ENCODE measurements at regions not wholly inside any gene's neighbourhood (a gene's known extent, or its start where the extent isn't known, plus 50 kb on each side); places are given as distances from the start of the nearest gene placed in this dataset.

DNA sequence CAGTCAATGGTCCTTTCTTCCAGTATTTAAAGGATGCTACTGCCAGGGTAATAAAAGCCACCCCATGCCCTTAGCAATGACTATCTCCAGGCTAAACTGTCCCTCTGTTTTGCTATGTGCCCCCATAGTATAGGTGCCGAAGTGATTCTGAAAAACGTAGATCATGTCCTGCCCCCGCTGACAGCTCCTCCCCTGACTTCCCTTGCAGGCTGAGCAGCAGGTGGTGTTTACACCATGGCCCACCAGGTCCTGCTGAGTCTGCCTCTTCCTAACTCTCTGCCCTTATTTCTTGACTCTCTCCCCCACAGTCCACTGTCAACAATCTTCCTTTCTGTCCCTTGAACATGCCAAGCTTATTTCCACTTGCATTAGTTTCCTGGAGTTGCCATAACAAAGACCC is 352.5 kb upstream of the TSHZ2 start:
- no peak for ATAC-seq

DNA sequence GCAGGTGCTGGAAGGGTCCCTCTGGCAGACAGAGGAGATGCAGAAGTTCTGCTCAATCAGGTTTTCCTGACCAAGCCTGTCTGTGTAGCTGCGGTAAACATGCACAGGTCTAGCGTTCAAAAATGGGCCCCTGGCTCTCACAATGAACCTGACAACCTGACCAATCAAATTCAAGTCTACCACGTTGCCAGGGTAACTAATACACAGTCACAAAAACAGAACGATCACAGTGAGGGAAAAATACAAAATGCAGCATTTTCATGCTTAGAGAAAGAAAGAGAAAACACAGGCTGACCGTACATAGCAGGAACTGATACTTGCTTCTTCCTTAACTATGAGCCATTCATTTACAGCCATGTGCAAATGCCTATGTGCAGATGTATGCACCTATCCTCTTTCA is 353.1 kb upstream of the TSHZ2 start:
- no peak for ATAC-seq

DNA sequence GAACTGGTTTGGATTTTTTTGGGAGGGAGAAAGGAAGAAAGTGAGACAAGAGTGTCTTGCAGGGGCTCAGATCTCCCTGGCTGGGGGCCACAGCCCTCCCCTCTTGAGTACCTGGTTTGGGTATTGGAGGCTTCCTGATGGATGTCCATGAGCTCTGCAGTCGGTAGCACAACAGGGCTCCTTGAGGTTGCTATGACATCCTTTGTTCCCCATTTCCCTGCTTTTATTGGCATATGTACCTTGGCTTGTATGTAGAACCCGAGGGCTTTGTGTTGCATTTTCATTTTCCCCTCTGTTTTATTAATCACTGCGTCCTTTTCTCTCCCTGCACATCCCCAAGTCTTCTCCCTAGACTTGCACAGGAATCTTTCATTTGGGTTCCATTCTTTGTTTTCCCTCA is 355.5 kb upstream of the TSHZ2 start:
- no peak for ATAC-seq

DNA sequence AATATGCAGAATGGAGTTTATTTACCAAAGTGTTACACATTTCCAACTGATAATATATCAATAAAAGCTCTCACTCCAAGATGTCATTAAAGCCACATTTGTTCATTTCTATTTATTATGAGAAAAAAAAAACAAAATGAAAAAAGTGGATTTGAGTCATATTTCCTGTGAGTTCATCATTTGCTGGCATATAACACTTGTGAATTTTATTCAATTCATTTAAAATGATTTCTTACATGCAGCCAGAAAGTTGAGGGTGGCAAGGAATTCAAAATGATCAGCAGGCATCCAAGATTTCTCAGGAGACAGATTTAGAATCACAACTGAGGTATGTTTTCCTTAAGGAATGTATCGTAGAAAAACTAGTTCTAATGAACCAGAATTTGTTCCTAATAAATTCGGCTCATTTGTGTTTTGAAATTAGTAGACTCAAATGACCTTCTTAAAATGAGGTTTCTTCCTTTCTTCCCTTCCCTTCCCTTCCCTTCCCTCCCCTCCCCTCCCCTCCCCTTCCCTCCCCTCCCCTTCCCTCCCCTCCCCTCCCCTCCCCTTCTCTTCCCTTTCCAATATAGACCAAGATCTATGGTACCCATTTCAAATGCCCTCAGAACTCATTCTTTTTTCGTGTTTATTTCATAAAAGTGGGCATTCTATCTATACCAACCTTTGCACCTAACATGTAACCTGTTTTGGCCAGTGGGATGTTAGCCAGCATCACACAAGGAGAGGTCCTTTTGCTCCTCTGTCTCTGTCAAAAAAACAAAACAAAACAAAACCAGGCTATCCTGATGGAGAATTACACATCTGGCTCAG is 357.9 kb upstream of the TSHZ2 start:
- ATAC-seq, result no peak

DNA sequence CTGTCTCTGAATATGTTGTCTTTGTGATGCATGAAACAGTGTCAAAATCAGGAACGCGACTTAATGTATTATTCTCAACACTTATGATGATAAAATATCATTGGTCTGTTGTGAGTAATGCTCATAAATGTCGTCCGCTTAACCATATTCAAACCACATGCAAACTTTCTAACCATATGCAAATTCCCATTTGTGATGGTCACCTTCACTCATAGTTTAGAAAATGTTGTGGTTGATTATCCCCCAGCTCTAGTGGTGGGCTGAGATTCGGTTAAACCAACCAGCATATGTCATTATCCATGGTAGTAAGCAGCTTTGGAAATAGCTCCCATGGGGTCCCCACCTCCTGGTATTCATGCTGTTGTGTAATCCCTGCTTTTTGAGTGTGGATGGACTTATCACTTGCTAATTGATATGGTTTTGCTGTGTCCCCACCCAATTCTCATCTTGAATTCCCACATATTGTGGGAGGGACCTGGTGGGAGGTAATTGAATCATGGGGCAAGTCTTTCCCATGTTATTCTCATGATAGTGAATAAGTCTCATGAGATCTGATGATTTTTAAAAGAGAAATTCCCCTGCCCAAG is 360.0 kb upstream of the TSHZ2 start:
- ATAC-seq, result no peak

DNA sequence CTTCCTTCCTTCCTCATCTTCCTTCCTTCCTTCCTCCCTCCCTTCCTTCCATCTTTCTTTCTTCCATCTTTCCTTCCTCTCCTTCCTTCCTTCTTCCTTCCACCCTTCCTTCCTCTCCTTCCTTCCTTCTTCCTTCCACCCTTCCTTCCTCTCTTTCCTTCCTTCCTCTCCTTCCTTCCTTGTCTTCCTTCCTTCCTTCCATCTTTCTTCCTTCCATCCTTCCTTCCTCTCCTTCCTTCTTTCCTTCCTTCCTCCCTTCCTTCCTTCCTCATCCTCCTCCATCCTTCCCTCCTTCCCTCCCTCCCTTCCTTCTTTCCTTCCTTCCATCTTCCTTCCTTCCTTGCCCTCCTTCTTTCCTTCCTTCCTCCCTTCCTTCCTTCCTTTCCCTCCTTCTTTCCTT is 361.4 kb upstream of the TSHZ2 start:
- ATAC-seq, result no peak

DNA sequence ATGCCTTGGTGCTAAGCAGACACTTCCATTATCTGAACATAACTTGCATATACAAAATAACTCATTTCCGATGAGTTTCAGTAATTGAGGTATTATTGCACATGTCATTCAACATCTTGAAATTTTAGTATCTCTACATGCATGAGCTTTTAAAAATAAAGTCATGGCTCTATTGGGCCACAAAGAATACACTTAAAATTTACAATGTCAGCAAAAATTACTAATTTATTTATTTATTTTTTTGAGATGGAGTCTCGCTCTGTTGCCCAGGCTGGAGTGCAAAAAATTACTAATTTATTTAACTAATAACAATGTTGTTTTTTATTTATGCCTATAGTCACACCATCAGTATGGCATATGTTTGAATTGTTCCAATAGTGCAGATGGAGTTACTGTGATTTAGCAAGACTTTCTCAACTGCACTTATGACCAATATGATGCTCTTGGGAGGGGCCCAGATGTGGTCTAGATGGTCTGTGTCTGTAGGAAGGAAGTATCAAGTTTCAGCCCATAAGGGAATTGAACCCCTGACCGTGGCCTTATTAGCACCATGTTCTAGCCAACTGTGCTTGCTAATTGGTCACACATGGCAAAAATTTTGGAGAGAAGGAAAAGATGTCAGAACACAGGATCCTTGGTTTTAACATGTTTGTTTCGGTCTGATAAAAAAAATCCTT is 370.7 kb upstream of the TSHZ2 start:
- ATAC-seq, result no peak

DNA sequence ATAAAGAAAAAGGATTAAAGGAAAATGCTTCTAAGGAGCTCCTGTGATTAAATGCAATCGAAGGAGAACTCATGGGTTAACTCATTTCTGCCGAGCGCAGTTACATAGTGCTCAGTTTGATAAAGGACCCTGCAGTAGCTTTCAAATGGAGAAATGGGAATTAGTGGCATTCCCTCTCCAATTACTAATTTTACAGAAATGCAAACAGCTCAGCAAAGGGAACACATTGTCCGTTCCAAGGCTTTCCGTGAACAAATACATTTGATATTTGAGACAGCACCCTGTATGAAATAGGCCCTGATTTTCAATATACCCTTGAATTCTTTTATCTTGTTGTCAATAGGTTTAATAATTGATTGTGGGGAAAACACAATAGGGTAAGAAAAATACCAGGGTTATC is 375.9 kb upstream of the TSHZ2 start:
- no peak for ATAC-seq

DNA sequence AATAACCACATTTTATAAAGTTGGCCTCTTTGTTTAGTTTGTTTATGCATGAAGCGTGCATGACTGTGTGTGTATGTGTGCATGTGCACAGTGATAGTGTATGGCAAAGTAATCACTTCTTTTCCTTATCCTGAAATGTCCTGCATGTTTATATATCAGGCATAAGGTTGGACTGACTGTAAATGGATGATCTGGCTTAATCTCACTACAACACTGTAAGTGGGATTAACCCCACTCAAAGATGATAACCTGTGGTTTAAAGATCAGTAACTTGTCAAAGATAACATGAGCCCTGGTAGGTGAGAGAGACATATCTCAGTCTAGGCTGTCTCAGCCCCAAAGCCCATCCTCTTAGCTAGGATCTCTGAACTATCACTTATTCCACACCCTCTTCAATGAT is 376.6 kb upstream of the TSHZ2 start:
- ATAC-seq, result no peak

DNA sequence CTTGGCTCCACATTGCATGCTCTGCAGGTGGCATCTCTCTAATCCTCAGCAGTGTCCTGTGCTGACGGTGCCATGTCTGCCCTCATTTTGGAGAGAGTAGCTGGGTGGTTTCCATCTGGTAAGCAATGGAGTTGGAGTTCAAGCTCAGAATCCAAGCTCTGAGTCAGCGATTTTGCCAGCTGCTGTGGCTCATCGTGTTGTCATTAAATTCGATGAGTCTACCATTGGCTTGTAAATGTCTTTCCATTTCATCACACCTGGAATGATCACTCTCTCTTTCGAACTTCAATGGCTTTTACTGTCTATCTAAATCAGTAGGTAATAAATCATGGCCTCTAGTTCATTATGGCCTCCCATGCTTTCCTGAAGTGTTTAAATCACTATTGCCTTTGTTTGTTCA is 378.5 kb upstream of the TSHZ2 start:
- ATAC-seq, result no peak

DNA sequence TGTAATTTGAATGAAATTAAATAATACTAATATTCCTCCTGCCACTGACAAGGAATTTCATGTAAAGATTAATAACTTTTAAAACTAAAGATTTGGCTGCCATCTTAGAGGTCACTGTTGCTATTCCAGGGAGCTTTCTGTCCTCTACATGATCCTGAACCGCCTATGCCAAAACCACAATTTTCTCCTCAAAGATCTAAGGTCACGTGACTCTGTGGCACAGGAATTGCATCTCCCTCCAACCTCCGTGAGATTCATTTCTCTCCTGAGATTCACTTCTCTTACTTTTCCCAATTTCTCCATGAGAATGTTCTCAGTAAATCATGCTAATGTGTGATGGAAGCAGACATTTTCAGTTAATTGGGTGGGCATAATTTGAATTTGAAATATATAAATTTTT is 379.6 kb upstream of the TSHZ2 start:
- ATAC-seq, result no peak

DNA sequence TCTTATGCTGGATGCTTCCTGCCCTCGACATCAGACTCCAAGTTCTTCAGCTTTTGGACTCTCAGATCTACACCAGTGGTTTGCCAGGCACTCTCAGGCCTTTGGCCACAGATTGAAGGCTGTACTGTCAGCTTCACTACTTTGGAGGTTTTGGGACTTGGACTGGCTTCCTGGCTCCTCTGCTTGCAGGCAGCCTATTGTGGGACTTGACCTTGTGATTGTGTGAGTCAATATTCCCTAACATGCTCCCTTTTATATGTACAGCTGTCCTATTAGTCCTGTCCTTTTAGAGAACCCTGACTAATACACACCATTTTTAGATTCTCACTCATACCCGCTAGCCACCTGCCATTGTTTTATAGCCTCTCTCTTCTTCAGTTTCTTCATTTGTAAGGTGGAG is 382.1 kb upstream of the TSHZ2 start:
- ATAC-seq, result no peak

DNA sequence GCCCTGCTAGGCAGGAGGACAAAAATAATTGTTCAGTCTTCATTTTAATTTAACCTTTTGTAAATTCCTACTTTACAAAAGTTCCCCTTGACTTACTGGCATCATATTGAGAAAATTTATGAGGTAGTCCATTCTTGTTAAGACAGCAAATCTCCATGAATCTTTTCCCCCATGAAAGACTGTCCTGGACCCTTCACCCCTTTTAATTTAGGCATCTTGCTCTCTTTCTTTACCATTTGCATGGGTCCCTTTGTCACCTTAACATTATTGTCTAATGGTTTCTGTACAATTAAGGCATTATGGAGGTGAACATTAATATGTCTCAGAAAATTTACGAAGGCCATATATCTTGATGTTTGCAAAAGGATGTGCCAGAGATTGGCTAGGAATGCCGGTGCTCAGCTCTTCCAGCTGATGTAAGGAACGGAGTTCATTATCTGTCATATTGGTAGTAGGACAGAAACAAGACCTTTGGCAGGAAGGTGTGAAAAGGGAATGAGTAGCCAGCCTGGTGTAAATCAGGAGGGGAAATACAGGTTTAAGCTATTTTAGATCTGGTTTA is 382.8 kb upstream of the TSHZ2 start:
- no peak for ATAC-seq

DNA sequence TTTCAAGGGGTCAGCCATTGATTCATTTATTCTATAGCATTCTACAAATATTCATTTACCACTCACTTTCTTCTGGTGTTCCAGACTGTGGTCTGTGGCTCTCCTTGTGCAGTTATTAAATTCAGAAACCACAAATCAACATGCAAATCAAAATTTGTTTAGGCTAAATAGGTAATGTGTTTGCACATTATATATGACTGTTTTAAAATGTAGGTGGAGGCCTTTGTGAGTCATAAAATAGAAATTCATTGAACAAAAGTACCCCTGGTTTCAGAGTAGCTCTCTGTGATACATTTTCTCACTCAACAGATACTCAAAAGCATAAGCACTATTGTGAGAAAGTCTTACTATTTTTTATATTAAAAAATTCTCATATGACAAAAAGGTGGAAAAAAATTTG is 385.5 kb upstream of the TSHZ2 start:
- ATAC-seq, result no peak

DNA sequence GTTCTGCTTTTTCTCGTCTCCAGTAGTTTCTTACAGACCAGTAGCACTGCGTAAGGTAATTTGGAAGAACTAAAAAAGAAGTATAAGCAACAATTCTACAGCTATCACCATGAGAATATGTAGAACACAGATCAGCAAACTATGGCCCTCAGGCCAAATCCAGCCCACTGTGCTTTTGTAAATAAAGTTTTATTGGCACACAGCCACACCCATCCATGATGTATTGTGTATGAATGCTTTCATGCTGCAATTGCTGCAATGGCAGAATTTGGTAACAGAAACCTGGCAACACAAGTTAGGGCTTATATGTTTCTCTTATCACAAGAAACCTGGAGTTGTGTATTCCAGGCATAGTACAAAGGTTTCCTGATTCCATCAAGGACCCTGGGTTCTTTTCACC is 386.8 kb upstream of the TSHZ2 start:
- ATAC-seq, result no peak

DNA sequence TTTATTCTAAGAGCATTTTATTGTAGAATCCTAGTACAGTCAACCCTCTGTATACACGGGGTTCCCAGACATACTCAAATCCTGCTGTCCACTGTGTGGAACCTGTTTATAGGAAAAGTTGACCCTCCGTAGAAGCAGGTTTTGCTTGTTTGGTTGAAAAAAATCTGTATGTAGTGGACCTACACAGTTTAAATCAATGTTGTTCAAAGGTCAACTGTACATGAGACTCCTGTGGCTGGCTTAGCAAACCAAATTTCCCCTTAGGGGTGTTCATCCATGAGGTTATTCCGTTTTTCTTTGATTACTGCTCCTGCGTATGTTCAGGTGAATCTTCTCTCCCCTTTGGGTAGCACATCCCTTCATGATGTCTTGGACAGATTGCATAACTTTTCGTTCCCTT is 387.0 kb upstream of the ZFP64 start:
- ATAC-seq, result no peak

DNA sequence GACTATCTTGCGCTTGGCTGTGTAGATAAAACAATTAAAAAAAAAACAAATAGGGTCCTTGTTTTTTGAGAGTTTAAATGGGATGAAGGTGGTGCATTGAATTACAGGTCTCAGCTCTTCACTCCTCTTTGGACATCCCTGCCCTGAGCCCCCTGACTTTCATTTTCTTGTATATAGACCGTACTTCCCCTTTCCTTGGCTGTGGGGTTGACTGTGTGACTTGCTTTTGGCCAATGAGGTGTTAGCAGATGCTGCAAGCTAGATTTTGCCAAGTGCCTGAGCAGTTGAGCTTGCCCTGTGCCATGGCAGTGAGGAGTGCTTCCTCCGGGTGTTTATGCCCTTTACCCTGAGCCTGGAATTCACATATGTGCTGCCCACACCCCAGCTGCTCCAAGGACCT is 386.1 kb upstream of the ZFP64 start:
- no peak for ATAC-seq

DNA sequence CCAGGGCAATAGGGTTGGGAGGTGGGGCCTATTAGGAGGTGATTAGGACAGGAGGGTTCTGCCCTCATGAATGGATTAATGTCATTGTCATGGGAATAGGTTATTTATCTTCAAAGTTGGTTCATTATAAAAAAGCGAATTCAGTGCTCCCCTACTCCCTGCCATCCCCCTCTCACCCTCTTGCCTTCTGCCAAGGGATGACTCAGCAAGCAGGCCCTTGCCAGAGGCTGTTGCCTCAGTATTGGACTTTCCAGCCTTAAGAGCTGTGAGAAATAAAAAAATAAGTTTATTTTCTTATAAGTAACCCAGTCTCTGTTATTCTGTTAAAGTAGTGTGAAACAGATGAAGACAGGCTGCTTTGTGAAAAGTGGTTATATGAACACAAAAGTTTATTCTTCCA is 381.1 kb upstream of the ZFP64 start:
- no peak for ATAC-seq

DNA sequence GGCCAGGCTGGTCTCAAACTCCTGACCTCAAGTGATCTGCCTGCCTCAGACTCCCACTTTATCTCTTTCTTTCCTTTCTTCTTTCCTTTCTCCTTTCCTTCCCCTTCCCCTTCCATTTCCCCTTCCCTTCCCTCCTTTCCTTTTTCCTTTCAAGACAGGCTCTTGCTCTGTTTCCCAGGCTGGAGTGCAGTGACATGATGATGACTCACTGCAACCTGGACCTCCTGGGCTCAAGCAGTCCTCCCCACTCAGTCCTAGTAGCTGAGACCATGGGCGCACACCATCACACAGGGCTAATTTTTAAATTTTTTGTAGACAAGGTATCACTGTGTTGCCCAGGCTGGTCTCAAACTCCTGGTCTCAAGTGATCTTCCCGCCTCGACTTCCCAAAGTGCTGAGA is 377.6 kb upstream of the ZFP64 start:
- no peak for ATAC-seq

DNA sequence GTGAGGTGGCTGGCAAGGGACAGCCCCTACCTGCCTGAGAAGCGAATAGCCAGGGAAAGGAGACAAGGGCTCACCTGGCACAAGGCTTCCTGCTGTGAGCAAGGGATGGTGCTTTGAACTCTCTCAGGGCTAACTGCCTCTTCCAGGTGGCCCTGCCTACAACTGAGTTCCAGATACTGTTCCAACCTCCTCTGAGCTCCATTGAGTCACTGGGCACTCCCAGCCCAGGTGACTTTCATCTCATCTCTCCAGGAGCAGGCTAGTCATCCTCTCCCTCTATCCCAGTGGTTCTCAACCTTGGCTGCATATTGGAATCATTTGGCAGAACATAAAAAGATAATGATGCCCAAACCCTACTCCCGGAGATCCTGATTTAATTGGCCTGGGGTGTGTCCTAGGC is 374.0 kb upstream of the ZFP64 start:
- no peak for ATAC-seq

DNA sequence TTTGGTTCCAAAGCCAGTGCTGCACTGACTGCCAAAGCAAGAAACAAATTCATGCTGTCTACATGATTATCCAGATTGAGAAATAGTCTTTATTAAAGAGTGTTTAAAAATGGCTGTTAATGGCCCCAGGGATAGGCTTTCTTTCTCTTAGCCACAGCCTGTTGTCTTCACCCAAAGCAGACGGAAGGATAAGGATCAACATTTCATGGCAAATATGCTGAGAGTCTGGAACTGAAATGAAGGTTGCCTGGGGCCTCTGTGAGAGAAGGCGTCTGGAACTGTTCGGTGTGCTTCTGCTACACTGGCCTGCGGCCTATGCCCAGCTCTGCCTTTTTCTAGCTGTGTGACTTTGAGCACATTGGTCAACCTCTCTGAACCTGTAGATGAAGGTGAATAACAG is 373.0 kb upstream of the ZFP64 start:
- ATAC-seq, result no peak

DNA sequence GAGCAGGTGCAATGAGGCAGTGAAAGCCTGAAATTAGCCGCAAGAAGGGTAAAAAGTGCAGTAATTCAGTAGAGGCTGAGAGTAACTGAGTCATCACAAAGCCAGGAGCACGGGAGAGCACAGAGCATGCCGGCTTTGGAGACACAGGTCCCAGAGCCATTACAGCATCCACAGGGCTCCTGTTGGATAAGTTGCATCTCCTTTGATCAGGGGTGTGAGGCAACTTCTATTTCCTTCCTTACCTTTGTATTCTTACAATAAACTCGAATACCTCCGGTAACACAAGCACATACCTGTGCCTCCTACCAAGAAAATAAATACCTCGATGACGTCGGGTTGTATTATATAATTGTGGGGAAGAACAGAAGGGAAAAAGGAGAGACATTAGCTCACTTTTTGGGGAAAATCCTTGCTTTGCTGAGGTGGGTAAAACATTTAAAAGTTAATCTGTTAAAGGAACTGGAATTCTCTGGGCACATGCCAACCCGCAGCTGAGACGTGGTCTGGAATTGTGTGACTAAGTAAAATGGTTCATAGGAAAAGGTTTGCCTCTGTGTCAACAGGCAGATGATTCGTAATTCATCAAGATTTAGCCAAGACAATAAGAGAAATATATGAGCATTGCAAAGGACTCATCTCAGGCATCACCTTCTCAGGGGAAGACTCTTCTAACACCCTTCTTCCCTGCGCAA is 360.7 kb upstream of the ZFP64 start:
- no peak for ATAC-seq

DNA sequence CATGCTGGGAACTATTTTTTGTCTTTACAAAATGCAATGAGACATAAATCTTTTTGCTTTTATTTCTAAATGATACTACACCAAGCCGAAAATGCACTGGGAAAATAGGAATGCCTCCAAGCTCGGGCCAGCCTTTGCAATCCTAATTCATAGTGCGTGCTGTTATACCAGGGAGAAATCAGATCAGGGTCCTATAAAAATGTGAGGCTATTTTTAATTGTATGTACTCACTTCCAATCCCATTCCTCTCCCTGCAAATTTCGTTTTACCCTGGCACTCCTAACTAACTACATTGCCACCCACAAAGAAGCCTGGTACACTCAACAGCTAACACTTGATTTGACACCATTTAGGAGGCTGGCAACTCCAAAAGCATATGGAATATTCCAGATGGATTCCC is 350.6 kb upstream of the ZFP64 start:
- ATAC-seq, result no peak

All from activated CD4-positive, CD25-positive, alpha-beta regulatory T cell treated with anti-CD3 and anti-CD28 coated beads, Interleukin-2, amount 50 U/mL, for 24 hours (primary cell).